ENCODE measurements at regions not wholly inside any gene's neighbourhood (a gene's known extent, or its start where the extent isn't known, plus 50 kb on each side); places are given as distances from the start of the nearest gene placed in this dataset.

DNA sequence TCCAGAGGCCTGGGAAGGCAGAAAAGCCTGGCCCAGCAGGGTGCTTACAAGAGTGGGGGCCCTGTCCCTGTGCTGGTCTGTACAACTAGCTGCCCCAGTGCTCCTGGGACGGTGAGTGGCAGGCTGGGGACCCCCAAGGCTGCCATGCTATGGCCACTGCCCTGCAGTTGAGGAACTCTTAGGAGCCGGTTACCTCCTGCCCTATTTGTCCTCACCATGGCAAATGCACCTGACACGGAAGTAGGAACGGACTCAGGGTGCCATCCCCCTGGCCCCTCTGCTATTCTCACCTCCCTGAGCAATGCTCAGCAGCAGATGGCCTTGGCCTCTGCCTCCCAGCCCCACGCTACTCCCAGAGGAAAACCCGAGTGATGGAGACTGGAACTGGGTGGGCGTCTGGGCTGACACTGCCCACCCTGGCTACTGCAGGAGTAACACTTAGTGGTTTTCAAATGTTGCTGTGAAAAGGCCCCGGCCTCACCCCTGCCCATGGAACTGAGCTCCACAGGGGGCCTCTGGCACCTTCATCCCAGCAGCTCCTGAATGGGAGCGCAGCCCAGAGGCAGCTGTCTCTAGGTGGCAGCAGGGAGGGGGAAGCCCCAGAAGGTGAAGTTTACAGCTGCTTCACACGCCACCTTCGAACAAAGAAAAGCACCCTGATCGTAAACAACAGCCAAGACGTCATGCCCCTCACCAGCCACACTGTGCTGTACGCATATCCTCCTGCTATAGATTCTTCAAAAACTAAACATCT lies 105.3 kb downstream of the CTTN start:
- H3K9ac ChIP-seq (ENCODE audit: low read depth, low read length): no peak overlapping the region
- H3K36me3 ChIP-seq (ENCODE audit: control insufficient read depth, insufficient read depth, low read length): peaks cover 6% of the 10 kb centered on the region
- H3K4me3 ChIP-seq (ENCODE audit: low read depth, low read length): no peak overlapping the region
- no peaks in the 10 kb centered on the region for H3K4me1 ChIP-seq (ENCODE audit: control insufficient read depth, insufficient read depth, low read length)
- no peaks in the 10 kb centered on the region for H3K27me3 ChIP-seq (ENCODE audit: control insufficient read depth, insufficient read depth, low read length)
- no peaks in the 10 kb centered on the region for H3K9me3 ChIP-seq (ENCODE audit: control insufficient read depth, insufficient read depth, low read length)

DNA sequence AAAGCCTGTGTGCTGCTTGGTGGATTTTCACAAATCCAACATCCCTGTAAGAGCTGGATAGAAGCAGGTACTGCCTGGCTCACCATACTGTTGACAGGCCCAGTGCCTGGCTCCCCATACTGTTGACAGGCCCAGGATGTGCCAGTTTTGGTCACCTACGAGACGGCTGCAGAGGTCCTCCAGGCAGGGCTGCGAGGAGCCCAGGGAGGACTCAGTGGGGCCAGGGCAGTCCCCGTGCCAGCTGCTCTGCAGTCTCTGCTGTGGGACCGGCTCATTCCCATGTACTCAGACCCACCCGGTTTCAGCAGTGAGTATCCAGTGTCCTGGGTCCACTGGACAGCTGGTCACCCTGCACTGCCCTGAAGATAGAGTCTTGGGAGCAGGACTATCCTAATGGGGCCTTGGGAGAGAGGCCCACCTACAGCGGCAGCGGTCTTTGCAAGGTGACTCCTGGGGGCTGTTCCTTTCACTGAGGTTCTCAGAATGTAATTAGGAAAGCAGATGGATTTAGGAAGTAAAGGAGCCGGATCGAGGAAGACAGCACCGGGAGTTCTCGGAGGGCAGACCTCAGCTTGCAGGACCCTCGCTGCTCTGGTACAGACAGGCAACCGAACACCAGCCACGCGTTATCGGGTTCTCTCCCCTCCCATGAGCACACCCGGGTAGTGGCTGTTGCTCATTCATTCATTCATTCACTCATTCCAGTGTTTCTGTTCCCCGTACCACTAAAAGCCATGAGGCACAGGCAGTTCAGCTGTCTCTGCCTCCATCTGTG lies 106.1 kb downstream of the CTTN start:
- Histone ChIP-seq H3K36me3 (ENCODE audit: control insufficient read depth, insufficient read depth, low read length) (peaks cover 6% of the 10 kb centered on the region), H3K27me3 (ENCODE audit: control insufficient read depth, insufficient read depth, low read length) (no peaks in the 10 kb centered on the region), H3K9ac (ENCODE audit: low read depth, low read length) (no peak overlapping the region), H3K4me1 (ENCODE audit: control insufficient read depth, insufficient read depth, low read length) (no peaks in the 10 kb centered on the region), H3K9me3 (ENCODE audit: control insufficient read depth, insufficient read depth, low read length) (no peaks in the 10 kb centered on the region), H3K4me3 (ENCODE audit: low read depth, low read length) (no peak overlapping the region)

DNA sequence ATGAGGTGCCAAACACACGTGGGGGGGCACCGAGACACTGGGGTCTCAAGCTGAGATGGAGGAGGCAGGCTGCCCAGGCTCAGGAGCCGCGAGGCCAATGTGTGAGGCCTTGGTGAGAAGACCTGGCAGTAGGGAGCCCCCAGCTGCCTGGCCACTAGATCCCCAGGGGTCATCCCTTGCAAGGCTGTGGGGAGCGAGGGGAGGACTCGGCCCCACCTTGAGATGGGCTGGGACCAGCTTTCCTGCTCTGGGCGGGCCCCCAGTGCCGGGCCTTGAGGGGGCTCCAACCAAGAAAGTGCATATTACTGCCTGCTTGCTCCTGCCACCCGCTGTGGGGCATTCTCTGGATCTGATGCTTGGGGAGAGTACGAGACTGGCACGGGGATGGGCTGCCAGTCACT lies 107.0 kb downstream of the CTTN start:
- Histone ChIP-seq H3K27me3 (ENCODE audit: control insufficient read depth, insufficient read depth, low read length) (no peaks in the 10 kb centered on the region), H3K36me3 (ENCODE audit: control insufficient read depth, insufficient read depth, low read length) (peaks cover 6% of the 10 kb centered on the region), H3K9me3 (ENCODE audit: control insufficient read depth, insufficient read depth, low read length) (no peaks in the 10 kb centered on the region), H3K4me3 (ENCODE audit: low read depth, low read length) (no peak overlapping the region), H3K9ac (ENCODE audit: low read depth, low read length) (no peak overlapping the region), H3K4me1 (ENCODE audit: control insufficient read depth, insufficient read depth, low read length) (no peaks in the 10 kb centered on the region)

DNA sequence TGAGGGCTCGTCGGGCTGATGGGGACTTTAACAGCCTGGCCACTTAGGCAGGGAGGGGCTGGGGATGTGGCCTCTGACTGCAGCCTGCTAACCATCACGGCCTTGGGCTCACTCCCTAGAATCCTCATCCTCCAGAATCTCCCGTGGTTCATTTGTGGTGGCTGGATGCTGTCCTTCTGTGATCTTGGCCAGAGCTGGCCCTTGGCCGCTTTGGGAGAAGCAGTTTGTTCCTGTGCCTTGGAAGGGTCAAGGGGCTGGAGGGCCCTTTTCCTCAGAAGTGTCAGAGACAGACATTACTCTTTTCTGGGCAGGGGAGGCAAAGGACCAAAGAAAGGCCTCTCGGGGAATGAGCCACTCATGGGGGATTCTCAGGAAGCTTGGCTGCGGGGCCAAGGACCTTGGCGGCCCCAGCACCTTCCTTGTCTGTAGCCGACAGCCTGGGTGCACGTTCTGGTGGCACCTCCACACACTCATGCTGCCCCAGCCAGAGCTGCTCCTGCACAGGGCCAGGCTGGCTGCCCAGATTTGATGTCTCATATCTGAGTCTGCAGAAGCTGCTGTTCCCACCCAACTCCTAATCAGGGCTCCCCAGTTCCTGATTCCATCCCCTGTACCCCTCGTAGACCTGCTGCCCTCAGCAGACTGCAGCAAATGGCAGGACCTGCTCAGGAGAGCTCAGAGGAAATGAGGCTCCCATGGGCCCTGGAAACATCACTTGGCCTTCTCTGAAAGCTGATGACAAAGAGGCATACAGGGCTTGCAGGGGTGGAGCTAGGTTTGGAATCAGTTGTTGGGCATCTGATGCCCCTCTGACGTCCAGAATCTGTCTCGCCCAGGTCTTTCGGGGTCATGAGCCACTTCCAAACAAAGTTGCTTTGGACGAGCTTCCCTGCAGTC lies 107.7 kb downstream of the CTTN start:
- Histone ChIP-seq H3K9me3 (ENCODE audit: control insufficient read depth, insufficient read depth, low read length) (no peaks in the 10 kb centered on the region), H3K36me3 (ENCODE audit: control insufficient read depth, insufficient read depth, low read length) (peaks cover 4% of the 10 kb centered on the region), H3K4me1 (ENCODE audit: control insufficient read depth, insufficient read depth, low read length) (no peaks in the 10 kb centered on the region), H3K27me3 (ENCODE audit: control insufficient read depth, insufficient read depth, low read length) (no peaks in the 10 kb centered on the region), H3K4me3 (ENCODE audit: low read depth, low read length) (no peak overlapping the region), H3K9ac (ENCODE audit: low read depth, low read length) (no peak overlapping the region)

DNA sequence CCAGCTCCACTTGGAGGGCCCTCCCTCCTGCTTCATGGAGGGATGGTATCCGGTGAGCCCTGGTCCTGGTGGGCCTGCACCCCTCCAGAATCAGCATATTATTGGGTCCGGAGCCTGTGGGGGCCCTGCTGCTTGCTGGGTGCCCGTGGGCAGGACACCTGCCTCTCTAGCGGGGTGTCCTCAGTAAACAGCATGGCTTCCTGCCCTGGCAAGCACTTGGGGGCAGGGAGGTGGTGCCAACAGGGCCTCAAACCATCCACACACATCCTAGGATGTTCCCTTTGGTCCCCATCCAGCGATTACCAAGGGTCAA lies 108.3 kb downstream of the CTTN start:
- Histone ChIP-seq H3K36me3 (ENCODE audit: control insufficient read depth, insufficient read depth, low read length) (no peaks in the 10 kb centered on the region), H3K4me1 (ENCODE audit: control insufficient read depth, insufficient read depth, low read length) (no peaks in the 10 kb centered on the region), H3K4me3 (ENCODE audit: low read depth, low read length) (no peak overlapping the region), H3K9ac (ENCODE audit: low read depth, low read length) (no peak overlapping the region), H3K9me3 (ENCODE audit: control insufficient read depth, insufficient read depth, low read length) (no peaks in the 10 kb centered on the region), H3K27me3 (ENCODE audit: control insufficient read depth, insufficient read depth, low read length) (no peaks in the 10 kb centered on the region)

DNA sequence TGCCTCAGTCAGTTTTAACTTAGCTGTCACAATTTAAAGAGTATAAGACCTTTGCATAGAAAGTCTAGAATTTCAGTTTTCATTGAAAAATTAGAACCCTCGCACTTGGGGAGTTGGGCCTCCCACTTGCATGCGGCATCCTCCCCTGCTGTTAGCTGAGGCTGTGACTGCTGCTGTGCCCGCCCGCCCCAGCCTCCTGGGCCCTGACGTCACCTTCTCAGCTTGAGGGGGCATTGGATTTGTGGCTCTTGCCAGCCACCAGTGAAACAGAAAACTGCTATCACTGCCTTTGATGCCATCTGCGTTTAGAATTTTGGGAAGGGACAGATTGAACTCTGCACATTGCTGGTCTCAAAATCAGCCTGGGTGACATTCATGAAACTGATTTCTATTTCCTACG lies 108.7 kb downstream of the CTTN start:
- no peaks in the 10 kb centered on the region for H3K27me3 ChIP-seq (ENCODE audit: control insufficient read depth, insufficient read depth, low read length)
- H3K9ac ChIP-seq (ENCODE audit: low read depth, low read length): no peak overlapping the region
- no peaks in the 10 kb centered on the region for H3K9me3 ChIP-seq (ENCODE audit: control insufficient read depth, insufficient read depth, low read length)
- H3K4me3 ChIP-seq (ENCODE audit: low read depth, low read length): no peak overlapping the region
- H3K4me1 ChIP-seq (ENCODE audit: control insufficient read depth, insufficient read depth, low read length): no peaks in the 10 kb centered on the region
- no peaks in the 10 kb centered on the region for H3K36me3 ChIP-seq (ENCODE audit: control insufficient read depth, insufficient read depth, low read length)

DNA sequence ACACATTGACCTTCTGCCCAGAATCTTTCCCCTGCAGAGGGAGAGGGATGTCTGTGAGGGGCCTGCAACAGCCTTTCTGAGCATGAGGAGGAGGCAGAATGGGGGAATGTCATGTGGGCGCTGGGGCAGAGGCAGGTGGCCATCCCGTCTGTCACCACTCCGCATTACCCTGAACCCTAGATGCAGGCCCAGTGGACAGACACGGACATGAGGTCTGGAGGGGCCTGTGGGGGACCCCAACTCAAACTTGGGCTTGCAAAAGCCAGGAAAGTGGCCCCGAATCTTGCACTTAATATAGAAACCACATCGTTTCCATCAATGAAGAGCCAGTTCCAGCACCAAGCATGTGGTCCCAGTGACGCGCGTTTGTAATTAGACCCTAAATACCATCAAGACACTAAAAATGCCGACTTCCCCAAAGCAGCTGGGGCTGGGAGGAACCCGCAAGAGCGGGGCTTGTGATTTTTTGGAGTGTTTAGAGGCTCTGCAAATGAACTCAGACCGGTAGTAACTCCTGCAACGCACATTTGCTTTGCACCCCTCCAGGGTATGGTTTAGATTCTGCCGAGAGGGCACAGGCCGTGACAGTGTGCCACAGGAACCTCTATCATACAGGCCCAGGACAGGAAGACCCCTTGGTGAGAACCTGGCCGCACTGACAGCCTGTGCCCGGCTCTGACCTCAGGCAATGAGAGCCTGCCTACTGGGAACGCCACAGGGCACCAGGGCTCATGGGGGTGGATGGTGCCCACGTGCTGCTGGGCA lies 109.3 kb downstream of the CTTN start:
- Histone ChIP-seq H3K9ac (ENCODE audit: low read depth, low read length) (no peak overlapping the region), H3K27me3 (ENCODE audit: control insufficient read depth, insufficient read depth, low read length) (no peaks in the 10 kb centered on the region), H3K36me3 (ENCODE audit: control insufficient read depth, insufficient read depth, low read length) (no peaks in the 10 kb centered on the region), H3K4me3 (ENCODE audit: low read depth, low read length) (no peak overlapping the region), H3K9me3 (ENCODE audit: control insufficient read depth, insufficient read depth, low read length) (no peaks in the 10 kb centered on the region), H3K4me1 (ENCODE audit: control insufficient read depth, insufficient read depth, low read length) (no peaks in the 10 kb centered on the region)

DNA sequence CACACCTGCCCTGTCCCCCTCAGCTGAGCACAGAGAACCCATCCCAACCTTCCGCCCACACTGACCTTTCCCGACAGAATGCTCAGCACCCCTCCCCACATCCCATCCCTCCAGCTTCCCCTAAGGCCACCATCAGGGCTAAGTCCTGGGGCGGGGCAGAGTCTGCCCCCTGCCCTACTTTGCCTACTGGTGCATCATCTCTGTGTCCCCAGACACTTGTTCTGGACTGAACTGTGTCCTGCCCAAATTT lies 109.8 kb downstream of the CTTN start:
- no peaks in the 10 kb centered on the region for H3K27me3 ChIP-seq (ENCODE audit: control insufficient read depth, insufficient read depth, low read length)
- H3K9ac ChIP-seq (ENCODE audit: low read depth, low read length): no peak overlapping the region
- H3K4me1 ChIP-seq (ENCODE audit: control insufficient read depth, insufficient read depth, low read length): no peaks in the 10 kb centered on the region
- no peaks in the 10 kb centered on the region for H3K36me3 ChIP-seq (ENCODE audit: control insufficient read depth, insufficient read depth, low read length)
- no peak overlapping the region for H3K4me3 ChIP-seq (ENCODE audit: low read depth, low read length)
- no peaks in the 10 kb centered on the region for H3K9me3 ChIP-seq (ENCODE audit: control insufficient read depth, insufficient read depth, low read length)

DNA sequence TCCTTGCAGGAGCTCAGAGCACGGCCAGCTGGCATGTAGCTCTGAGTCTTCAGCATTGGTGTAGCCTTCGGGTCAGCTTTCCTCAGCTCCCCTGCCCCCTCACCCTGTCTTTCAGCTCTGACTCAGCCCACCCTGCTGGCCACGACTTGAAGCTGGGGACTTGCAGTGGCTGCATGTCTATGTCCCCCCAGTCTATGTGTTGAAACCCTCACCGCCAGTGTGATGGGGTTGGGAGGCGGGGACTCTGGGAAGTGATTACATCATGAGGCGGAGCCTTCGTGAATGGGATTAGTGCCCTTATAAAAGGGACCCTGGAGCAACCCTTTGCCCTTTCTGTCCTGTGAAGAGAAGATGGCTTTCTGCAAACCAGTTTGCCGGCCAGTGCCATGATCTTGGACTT lies 111.1 kb downstream of the CTTN start:
- Histone ChIP-seq H3K27me3 (ENCODE audit: control insufficient read depth, insufficient read depth, low read length) (no peaks in the 10 kb centered on the region), H3K9ac (ENCODE audit: low read depth, low read length) (no peak overlapping the region), H3K36me3 (ENCODE audit: control insufficient read depth, insufficient read depth, low read length) (no peaks in the 10 kb centered on the region), H3K4me1 (ENCODE audit: control insufficient read depth, insufficient read depth, low read length) (no peaks in the 10 kb centered on the region), H3K9me3 (ENCODE audit: control insufficient read depth, insufficient read depth, low read length) (no peaks in the 10 kb centered on the region), H3K4me3 (ENCODE audit: low read depth, low read length) (no peak overlapping the region)

DNA sequence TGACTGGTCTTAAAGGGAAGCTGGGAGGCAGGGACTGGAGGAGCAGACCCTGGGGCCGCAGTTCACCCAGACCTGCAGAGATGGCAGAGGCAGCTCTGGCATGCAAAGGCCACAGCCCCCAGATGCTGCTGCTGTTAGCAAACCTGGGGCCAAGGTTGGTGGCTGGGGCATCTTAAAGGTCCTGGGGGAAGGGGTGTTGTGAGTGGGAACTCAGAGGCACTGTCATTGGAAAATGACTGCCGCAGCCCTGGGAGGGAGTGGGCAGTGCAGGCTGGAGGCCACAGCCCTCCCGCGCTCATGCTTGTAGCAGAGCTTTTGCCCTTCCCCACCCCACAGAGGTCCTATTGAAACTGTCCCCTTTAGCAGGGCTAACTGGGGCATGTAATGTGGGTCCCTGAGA lies 111.8 kb downstream of the CTTN start:
- H3K36me3 ChIP-seq (ENCODE audit: control insufficient read depth, insufficient read depth, low read length): no peaks in the 10 kb centered on the region
- no peak overlapping the region for H3K9ac ChIP-seq (ENCODE audit: low read depth, low read length)
- H3K9me3 ChIP-seq (ENCODE audit: control insufficient read depth, insufficient read depth, low read length): no peaks in the 10 kb centered on the region
- H3K27me3 ChIP-seq (ENCODE audit: control insufficient read depth, insufficient read depth, low read length): no peaks in the 10 kb centered on the region
- no peaks in the 10 kb centered on the region for H3K4me1 ChIP-seq (ENCODE audit: control insufficient read depth, insufficient read depth, low read length)
- no peak overlapping the region for H3K4me3 ChIP-seq (ENCODE audit: low read depth, low read length)

DNA sequence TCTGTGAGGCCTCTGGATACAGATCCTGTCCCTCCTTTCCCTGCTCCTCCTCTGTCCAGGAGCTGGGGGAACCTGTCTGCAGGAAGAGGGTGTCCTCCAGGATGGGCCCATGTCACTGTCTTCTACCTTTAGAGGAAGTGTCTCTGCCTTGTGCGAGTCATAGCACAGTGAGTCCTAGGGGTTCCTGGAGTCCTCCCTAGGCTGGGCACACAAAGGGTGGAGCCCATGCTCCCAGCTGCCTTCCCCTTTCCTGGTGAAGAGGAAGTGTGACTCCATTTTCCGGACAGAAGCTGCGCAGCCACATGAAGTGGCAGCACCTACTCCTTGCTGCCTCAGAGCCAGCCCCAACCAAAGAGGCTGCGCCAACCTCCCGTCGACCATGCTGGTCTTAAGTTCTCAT lies 112.2 kb downstream of the CTTN start:
- Histone ChIP-seq H3K9ac (ENCODE audit: low read depth, low read length) (no peak overlapping the region), H3K4me3 (ENCODE audit: low read depth, low read length) (no peak overlapping the region), H3K27me3 (ENCODE audit: control insufficient read depth, insufficient read depth, low read length) (no peaks in the 10 kb centered on the region), H3K4me1 (ENCODE audit: control insufficient read depth, insufficient read depth, low read length) (no peaks in the 10 kb centered on the region), H3K9me3 (ENCODE audit: control insufficient read depth, insufficient read depth, low read length) (no peaks in the 10 kb centered on the region), H3K36me3 (ENCODE audit: control insufficient read depth, insufficient read depth, low read length) (no peaks in the 10 kb centered on the region)

All from iPS-15b (cell line).